Hepatocyte (in vitro differentiated cells): ENCODE measurements at regions not wholly inside any gene's neighbourhood (a gene's known extent, or its start where the extent isn't known, plus 50 kb on each side); places are given as distances from the start of the nearest gene placed in this dataset.

Experiments used
- EZH2 ChIP-seq: fragments of 200-600 bp; sonication (generic); IDR thresholded peaks from 2 replicates; pipeline ENCODE4 v1.6.1; 2016; ENCODE audit warnings: antibody characterized with exemption, mild to moderate bottlenecking, borderline replicate concordance
- EZH2phosphoT487 ChIP-seq: fragments of 200-600 bp; sonication (generic); IDR thresholded peaks from one replicate; pipeline ENCODE4 v1.6.1; 2018; ENCODE audit warnings: antibody characterized with exemption, mild to moderate bottlenecking, low read depth, moderate library complexity; ENCODE audit not compliant: unreplicated experiment, severe bottlenecking
- TF ChIP-seq, protein P1 (sequence below): fragments of 200-600 bp; sonication (generic); IDR thresholded peaks from 2 replicates; pipeline ENCODE4 v1.5.1; 2016; ENCODE audit warnings: antibody characterized with exemption, mild to moderate bottlenecking; ENCODE audit not compliant: poor library complexity

DNA sequence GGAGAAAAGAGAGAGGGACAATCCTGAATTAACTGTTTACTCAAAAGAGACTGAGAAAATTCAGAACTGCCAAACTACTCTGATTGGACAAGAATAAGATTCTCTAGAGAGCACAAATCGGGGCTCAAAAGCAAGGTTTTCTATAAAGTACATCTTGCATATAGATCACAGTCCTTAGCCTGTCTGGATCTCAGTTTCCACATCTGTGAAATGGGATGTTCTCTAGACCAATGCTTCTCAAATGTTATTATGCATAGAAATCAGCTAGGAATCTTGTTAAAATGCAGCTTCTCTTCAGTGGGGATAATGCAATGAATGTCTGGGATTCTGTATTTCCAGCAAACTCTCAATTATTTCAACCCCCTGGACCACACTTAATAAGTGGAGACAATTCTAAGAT, 231.6 kb downstream of the ESM1 start:
- TF ChIP-seq EZH2 (no peak), EZH2phosphoT487 (no peak)
- TF ChIP-seq, protein P1, sequence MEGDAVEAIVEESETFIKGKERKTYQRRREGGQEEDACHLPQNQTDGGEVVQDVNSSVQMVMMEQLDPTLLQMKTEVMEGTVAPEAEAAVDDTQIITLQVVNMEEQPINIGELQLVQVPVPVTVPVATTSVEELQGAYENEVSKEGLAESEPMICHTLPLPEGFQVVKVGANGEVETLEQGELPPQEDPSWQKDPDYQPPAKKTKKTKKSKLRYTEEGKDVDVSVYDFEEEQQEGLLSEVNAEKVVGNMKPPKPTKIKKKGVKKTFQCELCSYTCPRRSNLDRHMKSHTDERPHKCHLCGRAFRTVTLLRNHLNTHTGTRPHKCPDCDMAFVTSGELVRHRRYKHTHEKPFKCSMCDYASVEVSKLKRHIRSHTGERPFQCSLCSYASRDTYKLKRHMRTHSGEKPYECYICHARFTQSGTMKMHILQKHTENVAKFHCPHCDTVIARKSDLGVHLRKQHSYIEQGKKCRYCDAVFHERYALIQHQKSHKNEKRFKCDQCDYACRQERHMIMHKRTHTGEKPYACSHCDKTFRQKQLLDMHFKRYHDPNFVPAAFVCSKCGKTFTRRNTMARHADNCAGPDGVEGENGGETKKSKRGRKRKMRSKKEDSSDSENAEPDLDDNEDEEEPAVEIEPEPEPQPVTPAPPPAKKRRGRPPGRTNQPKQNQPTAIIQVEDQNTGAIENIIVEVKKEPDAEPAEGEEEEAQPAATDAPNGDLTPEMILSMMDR: no peak
